ENCODE measurements at regions not wholly inside any gene's neighbourhood (a gene's known extent, or its start where the extent isn't known, plus 50 kb on each side); places are given as distances from the start of the nearest gene placed in this dataset.

- no peak for TF ChIP-seq KIAA2018 (CRISPR knock-in tag; IDR thresholded peaks at IDR 0.05; ENCODE audit: borderline replicate concordance)
- no peak for TF ChIP-seq ZNF253 (CRISPR knock-in tag; IDR thresholded peaks at IDR 0.05; ENCODE audit: borderline replicate concordance)
- TF ChIP-seq STAT6 (CRISPR knock-in tag; IDR thresholded peaks at IDR 0.05; ENCODE audit: borderline replicate concordance), result no peak
- no peak for TF ChIP-seq CREBL2 (CRISPR knock-in tag; IDR thresholded peaks at IDR 0.05; ENCODE audit: borderline replicate concordance)
- no peak for TF ChIP-seq CBX2 (IDR thresholded peaks at IDR 0.05; ENCODE audit: low read depth, low read length)
- no peak for TF ChIP-seq CBX2 (CRISPR knock-in tag; IDR thresholded peaks at IDR 0.05; ENCODE audit: low read depth)
- TF ChIP-seq XBP1 (CRISPR knock-in tag; IDR thresholded peaks at IDR 0.05), result no peak
- no peak for TF ChIP-seq U2AF2 (IDR thresholded peaks at IDR 0.05; ENCODE audit: low read depth, low read length)
- no peak for TF ChIP-seq CENPX (CRISPR knock-in tag; IDR thresholded peaks at IDR 0.05)
- peak; percentile 85; the same call in 1 of the 2 replicates for TF ChIP-seq AHDC1 (CRISPR knock-in tag; IDR thresholded peaks at IDR 0.05; ENCODE audit: borderline replicate concordance)
- TF ChIP-seq FOXA3 (CRISPR knock-in tag; IDR thresholded peaks at IDR 0.05), result peak; percentile 80
These were observed 883.9 kb downstream of the BRD1 start (continued) for GRCh38 chr22:48943567-48944432.

Data from HepG2 (cell line).